ENCODE measurements at regions not wholly inside any gene's neighbourhood (a gene's known extent, or its start where the extent isn't known, plus 50 kb on each side); places are given as distances from the start of the nearest gene placed in this dataset.
"Not testable (repeated sequence)": the region's sequence is repeated elsewhere in the genome, so short reads cannot be mapped to it uniquely, and the experiment has no call there.

DNA sequence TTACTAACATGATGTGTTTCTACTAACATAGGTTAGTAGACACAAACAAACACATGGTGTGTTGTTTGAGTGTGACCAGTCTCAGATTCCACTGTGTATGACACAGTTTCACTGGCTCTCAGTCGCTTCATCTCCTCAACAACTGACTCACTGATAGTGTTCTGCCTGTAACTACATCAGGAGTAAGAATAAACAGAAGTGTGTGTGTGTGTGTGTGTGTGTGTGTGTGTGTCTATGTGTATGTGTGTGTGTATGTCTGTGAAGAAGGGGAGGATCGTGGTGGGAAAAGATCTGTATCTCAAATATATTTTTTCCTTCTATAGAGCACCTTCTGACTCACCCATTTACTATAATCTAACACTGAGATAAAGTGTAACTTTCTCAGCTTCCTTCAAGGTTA, 391.0 kb downstream of the PTPRC start:
- DNase-seq = no peak
- WGBS, 3 donors = 58 to 71% (median 68%) methylated on average over 2 of the region's 2 CpGs
- H3K9me3 ChIP-seq (ENCODE audit: control insufficient read depth in 2 of 2, insufficient read depth in 1 of 2, low read depth in 1 of 2, low read length in 1 of 2) = no peaks in the 10 kb centered on the region
- H3K4me1 ChIP-seq (ENCODE audit: control insufficient read depth in 3 of 3, insufficient read depth in 2 of 3, low read depth in 1 of 3, low read length in 2 of 3) = no peaks in the 10 kb centered on the region
- H3K27ac ChIP-seq (ENCODE audit: low read depth in 1 of 3, low read length in 2 of 3) = no peak overlapping the region
- FAIRE-seq = no peak
- no peaks in the 10 kb centered on the region for H3K36me3 ChIP-seq (ENCODE audit: control insufficient read depth in 3 of 3, insufficient read depth in 2 of 3, low read depth in 1 of 3, low read length in 3 of 3)
- no peaks in the 10 kb centered on the region for H3K27me3 ChIP-seq (ENCODE audit: control insufficient read depth in 3 of 3, insufficient read depth in 3 of 3, low read length in 3 of 3)
- no peak overlapping the region for H3K4me3 ChIP-seq (ENCODE audit: low read depth in 1 of 3, low read length in 3 of 3)

DNA sequence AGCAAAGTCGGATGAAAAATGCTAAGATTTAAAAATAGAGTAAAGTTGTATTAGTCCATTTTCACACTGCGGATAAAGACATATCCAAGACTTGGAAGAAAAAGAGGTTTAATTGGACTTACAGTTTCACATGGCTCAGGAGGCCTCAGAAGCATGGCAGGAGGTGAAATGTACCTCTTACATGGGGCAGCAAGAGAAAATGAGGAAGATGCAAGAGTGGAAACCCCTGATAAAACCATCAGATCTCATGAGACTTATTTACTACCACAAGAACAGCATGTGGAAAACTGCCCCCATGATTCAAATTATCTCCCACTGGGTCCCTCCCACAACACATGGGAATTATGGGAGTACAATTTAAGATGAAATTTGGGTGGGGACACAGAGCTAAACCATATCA, 391.7 kb downstream of the PTPRC start:
- 62 to 97% (median 85%) methylated on average over 2 of the region's 2 CpGs for WGBS, 3 donors
- FAIRE-seq; H3K36me3 ChIP-seq (ENCODE audit: control insufficient read depth in 3 of 3, insufficient read depth in 2 of 3, low read depth in 1 of 3, low read length in 3 of 3); H3K27me3 ChIP-seq (ENCODE audit: control insufficient read depth in 3 of 3, insufficient read depth in 3 of 3, low read length in 3 of 3); H3K9me3 ChIP-seq (ENCODE audit: control insufficient read depth in 2 of 2, insufficient read depth in 1 of 2, low read depth in 1 of 2, low read length in 1 of 2); H3K27ac ChIP-seq (ENCODE audit: low read depth in 1 of 3, low read length in 2 of 3); DNase-seq; H3K4me3 ChIP-seq (ENCODE audit: low read depth in 1 of 3, low read length in 3 of 3); H3K4me1 ChIP-seq (ENCODE audit: control insufficient read depth in 3 of 3, insufficient read depth in 2 of 3, low read depth in 1 of 3, low read length in 2 of 3): not testable (repeated sequence)

DNA sequence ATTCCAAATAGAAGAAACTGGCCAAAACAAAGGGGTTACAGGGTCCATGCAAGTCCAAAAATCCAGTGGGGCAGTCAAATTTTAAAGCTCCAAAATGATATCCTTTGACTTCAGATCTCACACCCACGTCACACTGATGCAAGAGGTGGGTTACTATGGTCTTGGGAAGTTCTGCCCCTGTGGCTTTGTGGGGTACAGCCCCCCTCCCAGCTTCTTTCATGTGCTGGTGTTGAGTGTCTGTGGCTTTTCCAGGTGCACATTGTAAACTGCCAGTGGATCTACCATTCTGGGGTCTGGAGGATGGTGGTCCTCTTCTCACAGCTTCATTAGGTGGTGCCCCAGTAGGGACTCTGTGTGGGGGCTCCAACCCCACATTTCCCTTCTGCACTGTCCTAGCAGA, 392.3 kb downstream of the PTPRC start:
- H3K4me1 ChIP-seq (ENCODE audit: control insufficient read depth in 3 of 3, insufficient read depth in 2 of 3, low read depth in 1 of 3, low read length in 2 of 3); H3K9me3 ChIP-seq (ENCODE audit: control insufficient read depth in 2 of 2, insufficient read depth in 1 of 2, low read depth in 1 of 2, low read length in 1 of 2); H3K36me3 ChIP-seq (ENCODE audit: control insufficient read depth in 3 of 3, insufficient read depth in 2 of 3, low read depth in 1 of 3, low read length in 3 of 3); H3K4me3 ChIP-seq (ENCODE audit: low read depth in 1 of 3, low read length in 3 of 3); H3K27ac ChIP-seq (ENCODE audit: low read depth in 1 of 3, low read length in 2 of 3); DNase-seq; H3K27me3 ChIP-seq (ENCODE audit: control insufficient read depth in 3 of 3, insufficient read depth in 3 of 3, low read length in 3 of 3); FAIRE-seq: not testable (repeated sequence)
- WGBS, 3 donors = 11 to 87% (median 37%) methylated on average over 1 of the region's 1 CpG

DNA sequence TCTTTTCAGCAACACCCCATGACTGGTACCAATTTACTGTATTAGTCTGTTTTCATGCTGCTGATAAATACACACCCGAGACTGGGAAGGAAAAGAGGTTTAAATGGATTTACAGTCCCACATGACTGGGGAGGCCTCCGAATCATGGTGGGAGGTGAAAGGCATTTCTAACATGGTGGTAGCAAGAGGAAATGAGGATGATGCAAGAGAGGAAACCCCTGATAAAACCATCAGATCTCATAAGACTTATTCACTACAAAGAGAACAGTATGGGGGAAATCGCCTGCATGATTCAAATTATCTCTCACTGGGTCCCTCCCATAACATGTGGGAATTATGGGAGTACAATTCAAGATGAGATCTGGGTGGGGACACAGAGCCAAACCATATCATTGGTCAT, 393.6 kb downstream of the PTPRC start:
- H3K27ac ChIP-seq (ENCODE audit: low read depth in 1 of 3, low read length in 2 of 3); H3K4me1 ChIP-seq (ENCODE audit: control insufficient read depth in 3 of 3, insufficient read depth in 2 of 3, low read depth in 1 of 3, low read length in 2 of 3); H3K27me3 ChIP-seq (ENCODE audit: control insufficient read depth in 3 of 3, insufficient read depth in 3 of 3, low read length in 3 of 3); H3K4me3 ChIP-seq (ENCODE audit: low read depth in 1 of 3, low read length in 3 of 3); DNase-seq; FAIRE-seq; H3K36me3 ChIP-seq (ENCODE audit: control insufficient read depth in 3 of 3, insufficient read depth in 2 of 3, low read depth in 1 of 3, low read length in 3 of 3); H3K9me3 ChIP-seq (ENCODE audit: control insufficient read depth in 2 of 2, insufficient read depth in 1 of 2, low read depth in 1 of 2, low read length in 1 of 2): not testable (repeated sequence)
- 69 to 85% (median 84%) methylated on average over 3 of the region's 3 CpGs for WGBS, 3 donors

DNA sequence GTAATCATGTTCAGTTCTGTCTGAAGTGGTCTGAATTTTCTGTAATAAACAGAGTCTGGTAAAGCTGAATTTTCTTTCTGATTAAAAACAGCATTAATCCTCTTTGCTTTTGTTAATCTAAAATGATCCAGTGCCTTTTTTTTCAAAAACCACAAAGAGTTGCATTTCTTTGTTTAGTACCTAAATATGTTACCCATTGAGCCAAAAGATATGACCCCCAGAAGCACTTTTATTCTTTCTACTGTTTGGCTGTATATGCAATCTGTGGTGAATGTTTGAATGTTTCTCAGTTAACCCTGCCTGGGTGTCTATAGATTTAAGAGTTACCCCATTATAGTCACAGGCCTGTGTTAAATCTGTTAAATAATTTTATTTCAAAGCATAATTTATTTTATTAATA, 394.8 kb downstream of the PTPRC start:
- Histone ChIP-seq H3K36me3 (ENCODE audit: control insufficient read depth in 3 of 3, insufficient read depth in 2 of 3, low read depth in 1 of 3, low read length in 3 of 3) (no peaks in the 10 kb centered on the region), H3K4me1 (ENCODE audit: control insufficient read depth in 3 of 3, insufficient read depth in 2 of 3, low read depth in 1 of 3, low read length in 2 of 3) (no peaks in the 10 kb centered on the region), H3K4me3 (ENCODE audit: low read depth in 1 of 3, low read length in 3 of 3) (no peak overlapping the region), H3K27ac (ENCODE audit: low read depth in 1 of 3, low read length in 2 of 3) (no peak overlapping the region), H3K27me3 (ENCODE audit: control insufficient read depth in 3 of 3, insufficient read depth in 3 of 3, low read length in 3 of 3) (no peaks in the 10 kb centered on the region), H3K9me3 (ENCODE audit: control insufficient read depth in 2 of 2, insufficient read depth in 1 of 2, low read depth in 1 of 2, low read length in 1 of 2) (no peaks in the 10 kb centered on the region)
- DNase-seq (no peak), FAIRE-seq (no peak)

DNA sequence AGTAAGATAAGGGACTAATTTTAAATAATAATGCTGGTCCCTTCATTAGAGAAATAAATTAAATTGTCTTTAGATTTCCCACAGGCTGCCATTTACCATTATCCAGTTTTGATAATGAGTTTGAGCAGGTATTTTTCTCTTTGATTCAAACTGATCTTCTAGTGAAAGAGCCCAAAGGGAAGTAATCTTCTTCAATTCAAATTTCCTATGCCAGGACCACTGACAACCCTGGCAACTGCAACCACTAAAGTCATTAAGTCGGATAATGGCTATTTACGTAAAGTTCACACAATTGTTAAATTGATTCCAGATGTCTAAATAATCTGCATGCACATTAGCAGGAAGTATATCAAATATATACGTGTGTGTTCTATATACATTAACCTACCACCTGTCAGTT, 399.3 kb downstream of the PTPRC start:
- FAIRE-seq = no peak

DNA sequence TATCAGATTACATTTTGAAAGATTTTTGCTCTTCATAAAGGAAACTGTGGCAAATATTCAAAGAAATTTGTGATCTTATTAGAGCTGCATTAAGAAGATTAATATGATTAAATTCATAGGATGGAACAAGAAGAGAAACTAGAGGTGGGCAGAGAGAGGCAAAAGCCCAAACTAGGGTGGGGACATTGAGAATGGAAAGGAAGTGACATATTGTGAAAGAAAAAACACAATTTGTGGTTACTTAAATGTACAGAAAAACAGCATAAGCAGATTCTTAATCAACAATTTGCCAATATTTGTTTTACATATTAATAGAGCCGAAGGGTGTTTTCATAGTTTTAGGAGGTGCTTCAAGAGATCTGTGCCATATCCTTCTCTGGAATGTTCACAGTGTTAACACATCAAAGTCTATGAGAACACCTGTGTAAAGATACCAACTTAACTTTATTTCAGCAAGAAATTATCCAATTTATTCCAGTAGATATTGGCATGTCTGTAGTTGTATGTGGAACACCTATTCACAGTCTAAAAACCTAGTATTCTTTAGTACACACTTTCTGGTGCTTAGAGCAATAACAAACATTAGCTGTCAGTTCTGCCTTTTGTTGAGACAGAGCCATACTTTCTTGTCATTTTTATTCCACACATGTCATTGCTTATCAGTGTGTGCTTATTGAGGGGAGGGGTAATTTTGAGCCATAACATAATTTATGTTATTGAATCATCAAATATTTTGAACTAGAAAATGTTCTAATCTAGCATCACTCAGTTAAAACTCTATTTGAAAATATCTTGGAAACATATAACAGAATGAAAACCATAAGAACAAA, 401.5 kb downstream of the PTPRC start:
- DNase-seq = no peak
- Histone ChIP-seq H3K9me3 (ENCODE audit: control insufficient read depth in 2 of 2, insufficient read depth in 1 of 2, low read depth in 1 of 2, low read length in 1 of 2) (no peaks in the 10 kb centered on the region), H3K4me3 (ENCODE audit: low read depth in 1 of 3, low read length in 3 of 3) (no peak overlapping the region), H3K27ac (ENCODE audit: low read depth in 1 of 3, low read length in 2 of 3) (no peak overlapping the region), H3K4me1 (ENCODE audit: control insufficient read depth in 3 of 3, insufficient read depth in 2 of 3, low read depth in 1 of 3, low read length in 2 of 3) (no peaks in the 10 kb centered on the region), H3K36me3 (ENCODE audit: control insufficient read depth in 3 of 3, insufficient read depth in 2 of 3, low read depth in 1 of 3, low read length in 3 of 3) (no peaks in the 10 kb centered on the region), H3K27me3 (ENCODE audit: control insufficient read depth in 3 of 3, insufficient read depth in 3 of 3, low read length in 3 of 3) (no peaks in the 10 kb centered on the region)
- WGBS, 3 donors = 58 to 86% (median 81%) methylated on average over 1 of the region's 1 CpG
- FAIRE-seq = no peak

More for the DNA sequence above, 399.3 kb downstream of the PTPRC start:
- H3K27me3 ChIP-seq (ENCODE audit: control insufficient read depth in 3 of 3, insufficient read depth in 3 of 3, low read length in 3 of 3) = no peaks in the 10 kb centered on the region
- no peaks in the 10 kb centered on the region for H3K36me3 ChIP-seq (ENCODE audit: control insufficient read depth in 3 of 3, insufficient read depth in 2 of 3, low read depth in 1 of 3, low read length in 3 of 3)
- H3K27ac ChIP-seq (ENCODE audit: low read depth in 1 of 3, low read length in 2 of 3) = no peak overlapping the region
- H3K4me3 ChIP-seq (ENCODE audit: low read depth in 1 of 3, low read length in 3 of 3) = no peak overlapping the region
- no peaks in the 10 kb centered on the region for H3K4me1 ChIP-seq (ENCODE audit: control insufficient read depth in 3 of 3, insufficient read depth in 2 of 3, low read depth in 1 of 3, low read length in 2 of 3)
- WGBS, 3 donors = 40 to 65% (median 59%) methylated on average over 3 of the region's 3 CpGs
- no peaks in the 10 kb centered on the region for H3K9me3 ChIP-seq (ENCODE audit: control insufficient read depth in 2 of 2, insufficient read depth in 1 of 2, low read depth in 1 of 2, low read length in 1 of 2)
- no peak for DNase-seq

DNA sequence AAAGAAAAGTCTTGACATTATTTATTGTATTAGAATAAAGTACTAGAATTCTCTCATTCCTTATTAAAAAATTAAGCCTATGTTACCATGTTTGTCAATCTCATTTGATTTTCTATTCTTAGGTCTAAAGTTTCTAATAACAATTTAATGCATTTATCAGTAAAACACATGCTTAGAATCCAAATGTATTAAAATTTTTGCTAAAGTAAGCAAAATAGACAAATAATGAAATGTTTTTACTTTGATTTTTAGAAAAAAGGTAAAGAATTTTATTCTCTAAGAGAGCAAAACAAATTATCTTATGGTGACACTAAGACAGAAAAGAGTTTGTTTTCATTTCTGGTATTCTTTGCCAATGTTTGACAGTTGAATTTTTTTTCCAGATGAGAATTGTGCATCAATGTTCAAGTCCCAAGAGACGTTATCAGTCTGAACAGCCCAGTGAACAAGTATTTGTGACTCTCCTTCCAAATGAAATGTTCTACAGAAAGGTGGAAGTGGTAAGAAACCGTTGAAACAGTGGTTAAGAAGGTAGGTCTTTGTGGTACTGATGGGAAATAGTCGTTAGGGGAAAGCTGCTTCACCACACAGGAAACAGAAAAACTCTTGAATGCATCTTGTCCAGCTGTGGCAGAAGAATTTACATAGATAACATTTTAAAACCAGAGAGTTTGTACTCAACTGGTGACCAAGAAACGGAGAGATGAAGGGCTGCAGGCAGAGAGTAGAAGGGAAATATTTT, 402.5 kb downstream of the PTPRC start:
- no peaks in the 10 kb centered on the region for H3K4me1 ChIP-seq (ENCODE audit: control insufficient read depth in 3 of 3, insufficient read depth in 2 of 3, low read depth in 1 of 3, low read length in 2 of 3)
- no peak for FAIRE-seq
- DNase-seq = peak; percentile 4 to 41
- no peaks in the 10 kb centered on the region for H3K9me3 ChIP-seq (ENCODE audit: control insufficient read depth in 2 of 2, insufficient read depth in 1 of 2, low read depth in 1 of 2, low read length in 1 of 2)
- WGBS, 3 donors = 11 to 19% (median 14%) methylated on average over 4 of the region's 4 CpGs
- no peaks in the 10 kb centered on the region for H3K36me3 ChIP-seq (ENCODE audit: control insufficient read depth in 3 of 3, insufficient read depth in 2 of 3, low read depth in 1 of 3, low read length in 3 of 3)
- H3K27ac ChIP-seq (ENCODE audit: low read depth in 1 of 3, low read length in 2 of 3) = no peak overlapping the region
- H3K27me3 ChIP-seq (ENCODE audit: control insufficient read depth in 3 of 3, insufficient read depth in 3 of 3, low read length in 3 of 3) = no peaks in the 10 kb centered on the region
- no peak overlapping the region for H3K4me3 ChIP-seq (ENCODE audit: low read depth in 1 of 3, low read length in 3 of 3)
